ENCODE measurements at regions not wholly inside any gene's neighbourhood (a gene's known extent, or its start where the extent isn't known, plus 50 kb on each side); places are given as distances from the start of the nearest gene placed in this dataset.

DNA sequence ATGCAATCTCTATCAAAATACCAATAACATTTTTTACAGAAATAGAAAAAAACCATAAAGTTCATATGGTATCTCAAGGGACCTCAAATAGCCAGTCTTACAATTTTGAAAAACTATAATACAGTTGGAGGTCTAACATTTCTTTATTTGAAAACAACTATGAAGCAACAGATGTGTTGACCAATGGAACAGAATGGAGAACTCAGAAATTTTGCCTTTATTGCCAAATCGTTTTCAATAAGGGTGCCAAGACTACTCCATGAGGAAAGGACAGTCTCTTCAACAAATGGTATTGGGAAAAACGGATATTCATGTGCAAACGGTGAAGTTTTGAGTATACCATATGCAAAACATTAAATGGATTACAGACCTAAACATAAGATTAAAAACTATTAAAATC lies 470.8 kb upstream of the DPP6 start (continued):
- TF ChIP-seq, protein P1, sequence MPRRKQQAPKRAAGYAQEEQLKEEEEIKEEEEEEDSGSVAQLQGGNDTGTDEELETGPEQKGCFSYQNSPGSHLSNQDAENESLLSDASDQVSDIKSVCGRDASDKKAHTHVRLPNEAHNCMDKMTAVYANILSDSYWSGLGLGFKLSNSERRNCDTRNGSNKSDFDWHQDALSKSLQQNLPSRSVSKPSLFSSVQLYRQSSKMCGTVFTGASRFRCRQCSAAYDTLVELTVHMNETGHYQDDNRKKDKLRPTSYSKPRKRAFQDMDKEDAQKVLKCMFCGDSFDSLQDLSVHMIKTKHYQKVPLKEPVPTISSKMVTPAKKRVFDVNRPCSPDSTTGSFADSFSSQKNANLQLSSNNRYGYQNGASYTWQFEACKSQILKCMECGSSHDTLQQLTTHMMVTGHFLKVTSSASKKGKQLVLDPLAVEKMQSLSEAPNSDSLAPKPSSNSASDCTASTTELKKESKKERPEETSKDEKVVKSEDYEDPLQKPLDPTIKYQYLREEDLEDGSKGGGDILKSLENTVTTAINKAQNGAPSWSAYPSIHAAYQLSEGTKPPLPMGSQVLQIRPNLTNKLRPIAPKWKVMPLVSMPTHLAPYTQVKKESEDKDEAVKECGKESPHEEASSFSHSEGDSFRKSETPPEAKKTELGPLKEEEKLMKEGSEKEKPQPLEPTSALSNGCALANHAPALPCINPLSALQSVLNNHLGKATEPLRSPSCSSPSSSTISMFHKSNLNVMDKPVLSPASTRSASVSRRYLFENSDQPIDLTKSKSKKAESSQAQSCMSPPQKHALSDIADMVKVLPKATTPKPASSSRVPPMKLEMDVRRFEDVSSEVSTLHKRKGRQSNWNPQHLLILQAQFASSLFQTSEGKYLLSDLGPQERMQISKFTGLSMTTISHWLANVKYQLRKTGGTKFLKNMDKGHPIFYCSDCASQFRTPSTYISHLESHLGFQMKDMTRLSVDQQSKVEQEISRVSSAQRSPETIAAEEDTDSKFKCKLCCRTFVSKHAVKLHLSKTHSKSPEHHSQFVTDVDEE (CRISPR knock-in tag; IDR thresholded peaks at IDR 0.05): no peak
- TF ChIP-seq, protein P2, sequence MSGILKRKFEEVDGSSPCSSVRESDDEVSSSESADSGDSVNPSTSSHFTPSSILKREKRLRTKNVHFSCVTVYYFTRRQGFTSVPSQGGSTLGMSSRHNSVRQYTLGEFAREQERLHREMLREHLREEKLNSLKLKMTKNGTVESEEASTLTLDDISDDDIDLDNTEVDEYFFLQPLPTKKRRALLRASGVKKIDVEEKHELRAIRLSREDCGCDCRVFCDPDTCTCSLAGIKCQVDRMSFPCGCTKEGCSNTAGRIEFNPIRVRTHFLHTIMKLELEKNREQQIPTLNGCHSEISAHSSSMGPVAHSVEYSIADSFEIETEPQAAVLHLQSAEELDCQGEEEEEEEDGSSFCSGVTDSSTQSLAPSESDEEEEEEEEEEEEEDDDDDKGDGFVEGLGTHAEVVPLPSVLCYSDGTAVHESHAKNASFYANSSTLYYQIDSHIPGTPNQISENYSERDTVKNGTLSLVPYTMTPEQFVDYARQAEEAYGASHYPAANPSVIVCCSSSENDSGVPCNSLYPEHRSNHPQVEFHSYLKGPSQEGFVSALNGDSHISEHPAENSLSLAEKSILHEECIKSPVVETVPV (CRISPR knock-in tag; IDR thresholded peaks at IDR 0.05): no peak

DNA sequence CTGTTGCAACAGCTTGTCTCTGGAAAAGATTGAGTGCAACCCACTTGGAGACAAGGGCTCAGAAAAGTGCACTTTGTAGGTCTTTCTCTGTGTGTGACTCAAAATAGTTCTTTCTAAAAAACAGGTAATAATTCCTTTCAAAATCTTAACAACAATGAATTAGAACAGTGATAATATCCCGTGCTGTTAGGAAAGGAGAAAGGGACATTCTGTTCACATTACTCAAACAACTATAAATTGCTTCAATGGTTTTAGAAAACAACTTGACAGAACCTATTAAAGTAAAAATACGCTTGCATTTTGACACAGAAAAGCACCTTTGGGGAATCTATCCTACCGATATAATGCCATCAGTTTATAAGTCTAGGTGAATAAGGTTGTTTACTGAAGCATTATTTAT lies 468.1 kb upstream of the DPP6 start:
- TF ChIP-seq ZNF565 (CRISPR knock-in tag; conservative IDR thresholded peaks at IDR 0.05; ENCODE audit: low read depth): no peak
- no peak for TF ChIP-seq ZFP3 (CRISPR knock-in tag; IDR thresholded peaks at IDR 0.05)
- TF ChIP-seq ZNF70 (CRISPR knock-in tag; IDR thresholded peaks at IDR 0.05): no peak
- no peak for TF ChIP-seq OSR1 (CRISPR knock-in tag; IDR thresholded peaks at IDR 0.05)
- no peak for TF ChIP-seq TOX (CRISPR knock-in tag; IDR thresholded peaks at IDR 0.05; ENCODE audit: borderline replicate concordance)
- TF ChIP-seq ARNTL (CRISPR knock-in tag; IDR thresholded peaks at IDR 0.05; ENCODE audit: borderline replicate concordance, low read depth): no peak
- no peak for TF ChIP-seq SNAI2 (CRISPR knock-in tag; IDR thresholded peaks at IDR 0.05)
- TF ChIP-seq PPARA (CRISPR knock-in tag; IDR thresholded peaks at IDR 0.05; ENCODE audit: borderline replicate concordance): no peak
- TF ChIP-seq, protein P1 (CRISPR knock-in tag; IDR thresholded peaks at IDR 0.05): no peak
- no peak for TF ChIP-seq ZC3H10 (CRISPR knock-in tag; IDR thresholded peaks at IDR 0.05)

DNA sequence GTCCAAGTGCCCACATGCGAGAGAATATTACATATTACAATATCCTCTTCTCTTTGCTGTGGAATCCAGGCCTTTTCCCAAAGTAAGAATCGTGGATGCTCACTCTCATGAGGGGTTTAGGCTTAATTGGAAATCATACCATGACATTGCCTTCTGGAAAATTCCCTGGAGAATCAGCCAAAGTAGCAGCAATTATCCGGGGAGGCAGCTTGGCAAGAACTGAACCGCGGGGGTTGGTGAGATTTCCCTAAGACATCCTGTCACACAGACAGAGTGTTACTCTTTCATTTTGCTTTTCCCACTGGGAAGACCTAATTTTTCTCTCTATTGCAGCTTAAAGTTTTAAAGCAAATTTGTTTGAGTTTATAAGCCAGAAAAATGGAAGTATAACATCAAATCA lies 463.6 kb upstream of the DPP6 start:
- no peak for ATAC-seq
- no peak for TF ChIP-seq TOX (CRISPR knock-in tag; IDR thresholded peaks at IDR 0.05; ENCODE audit: borderline replicate concordance)
- no peak for TF ChIP-seq PATZ1 (CRISPR knock-in tag; IDR thresholded peaks at IDR 0.05; ENCODE audit: borderline replicate concordance)
- no peak for TF ChIP-seq GLIS3 (CRISPR knock-in tag; IDR thresholded peaks at IDR 0.05)
- TF ChIP-seq ZC3H10 (CRISPR knock-in tag; IDR thresholded peaks at IDR 0.05): no peak
- no peak for TF ChIP-seq PPARA (CRISPR knock-in tag; IDR thresholded peaks at IDR 0.05; ENCODE audit: borderline replicate concordance)
- no peak for TF ChIP-seq ZNF70 (CRISPR knock-in tag; IDR thresholded peaks at IDR 0.05)
- no peak for TF ChIP-seq SNAI2 (CRISPR knock-in tag; IDR thresholded peaks at IDR 0.05)
- TF ChIP-seq POU6F1 (CRISPR knock-in tag; IDR thresholded peaks at IDR 0.05; ENCODE audit: borderline replicate concordance, low read depth): no peak
- TF ChIP-seq BACH2 (CRISPR knock-in tag; IDR thresholded peaks at IDR 0.05; ENCODE audit: borderline replicate concordance): no peak

More for the DNA sequence above, 468.1 kb upstream of the DPP6 start:
- ATAC-seq: no peak

- ATAC-seq: no peak
- TF ChIP-seq PATZ1 (CRISPR knock-in tag; IDR thresholded peaks at IDR 0.05; ENCODE audit: borderline replicate concordance) (no peak), ZFP30 (CRISPR knock-in tag; IDR thresholded peaks at IDR 0.05) (no peak)
These were observed 462.1 kb upstream of the DPP6 start for GRCh38 chr7:153590136-153590535.

Measured in SK-N-SH treated with all-trans-retinoic acid at 6 μM for 48 hours (cell line).